ENCODE measurements at regions not wholly inside any gene's neighbourhood (a gene's known extent, or its start where the extent isn't known, plus 50 kb on each side); places are given as distances from the start of the nearest gene placed in this dataset.

GRCh38 chr2:62293490-62294271, 97.8 kb downstream of the B3GNT2 start:
- 10 to 28% (median 18%) methylated on average over 12 to 18 of the region's 18 CpGs for WGBS, 5 donors
- Histone ChIP-seq H3K4me1 (peaks cover 25 to 40% (median 33%) of the 10 kb centered on the region in 4 donors), H3K27me3 (no peaks in the 10 kb centered on the region), H3K4me3 (peak overlapping the region in 1 of 4 donors; percentile 0), H3K27ac (peak overlapping the region; percentile 80 to 91 (median 86)), H3K36me3 (no peaks in the 10 kb centered on the region), H3K9me3 (no peaks in the 10 kb centered on the region)
- DNase-seq: peak; percentile 85 to 93
- intact Hi-C loops (cut with DNase I; ENCODE audit: low total_unique reads): no loop called here
- TF ChIP-seq POLR2AphosphoS5 (IDR thresholded peaks at IDR 0.05) (peak in 2 of 3 donors; percentile 27 to 64), POLR2A (IDR thresholded peaks at IDR 0.05) (no peak)

GRCh38 chr2:62293151-62293489, 97.2 kb downstream of the B3GNT2 start:
- H3K36me3 ChIP-seq: no peaks in the 10 kb centered on the region
- no peaks in the 10 kb centered on the region for H3K9me3 ChIP-seq
- no peak for DNase-seq
- intact Hi-C loops (cut with DNase I; ENCODE audit: low total_unique reads): no loop called here
- H3K4me3 ChIP-seq: no peak overlapping the region
- H3K4me1 ChIP-seq: peaks cover 25 to 41% (median 38%) of the 10 kb centered on the region in 4 donors
- H3K27ac ChIP-seq: peak overlapping the region; percentile 80 to 91 (median 86)
- WGBS, 5 donors: 40 to 76% (median 68%) methylated on average over 5 to 6 of the region's 6 CpGs
- no peaks in the 10 kb centered on the region for H3K27me3 ChIP-seq
- TF ChIP-seq POLR2AphosphoS5 (IDR thresholded peaks at IDR 0.05): no peak

- peak; percentile 53 to 60 for DNase-seq
- peak overlapping the region; percentile 50 to 91 (median 83) for H3K27ac ChIP-seq
- no peaks in the 10 kb centered on the region for H3K36me3 ChIP-seq
- peak overlapping the region in 2 of 4 donors; percentile 12 to 19 for H3K4me3 ChIP-seq
- intact Hi-C loops (cut with DNase I; ENCODE audit: low total_unique reads): no loop called here
- TF ChIP-seq POLR2A (IDR thresholded peaks at IDR 0.05) (no peak), POLR2AphosphoS5 (IDR thresholded peaks at IDR 0.05) (peak in 2 of 3 donors; percentile 48 to 58)
- peaks cover 29 to 42% (median 40%) of the 10 kb centered on the region in 4 donors for H3K4me1 ChIP-seq
- H3K27me3 ChIP-seq: no peaks in the 10 kb centered on the region
- H3K9me3 ChIP-seq: no peaks in the 10 kb centered on the region
- 18 to 32% (median 26%) methylated on average over 4 of the region's 4 CpGs for WGBS, 5 donors
These were observed 96.3 kb downstream of the B3GNT2 start for GRCh38 chr2:62292190-62292589.

GRCh38 chr2:62291517-62292137, 95.7 kb downstream of the B3GNT2 start:
- Histone ChIP-seq H3K27me3 (no peaks in the 10 kb centered on the region), H3K27ac (peak overlapping the region in 4 of 5 donors; percentile 80 to 91 (median 84)), H3K36me3 (no peaks in the 10 kb centered on the region), H3K9me3 (no peaks in the 10 kb centered on the region), H3K4me3 (no peak overlapping the region), H3K4me1 (peaks cover 29 to 41% (median 38%) of the 10 kb centered on the region in 4 donors)
- 84 to 90% (median 84%) methylated on average over 7 of the region's 7 CpGs for WGBS, 5 donors
- TF ChIP-seq EP300 (IDR thresholded peaks at IDR 0.05): no peak
- no peak for TF ChIP-seq CTCF (IDR thresholded peaks at IDR 0.05)
- TF ChIP-seq POLR2A (IDR thresholded peaks at IDR 0.05): no peak
- TF ChIP-seq POLR2AphosphoS5 (IDR thresholded peaks at IDR 0.05): no peak
- no peak for DNase-seq
- intact Hi-C loops (cut with DNase I; ENCODE audit: low total_unique reads): no loop called here

GRCh38 chr2:62291052-62291451, 95.1 kb downstream of the B3GNT2 start:
- H3K4me3 ChIP-seq: no peak overlapping the region
- DNase-seq: no peak
- no peaks in the 10 kb centered on the region for H3K9me3 ChIP-seq
- 85 to 91% (median 87%) methylated on average over 1 of the region's 1 CpG for WGBS, 5 donors
- H3K27me3 ChIP-seq: no peaks in the 10 kb centered on the region
- no peak for TF ChIP-seq POLR2A (IDR thresholded peaks at IDR 0.05)
- no peaks in the 10 kb centered on the region for H3K36me3 ChIP-seq
- H3K27ac ChIP-seq: no peak overlapping the region
- H3K4me1 ChIP-seq: peaks cover 29 to 41% (median 36%) of the 10 kb centered on the region in 4 donors
- intact Hi-C loops (cut with DNase I; ENCODE audit: low total_unique reads): no loop called here

GRCh38 chr2:62287899-62288880, 92.3 kb downstream of the B3GNT2 start:
- peaks cover 17 to 29% (median 22%) of the 10 kb centered on the region in 4 donors for H3K4me1 ChIP-seq
- 42 to 59% (median 50%) methylated on average over 8 of the region's 8 CpGs for WGBS, 5 donors
- no peaks in the 10 kb centered on the region for H3K27me3 ChIP-seq
- H3K4me3 ChIP-seq: no peak overlapping the region
- TF ChIP-seq EP300 (IDR thresholded peaks at IDR 0.05): no peak
- no peak for TF ChIP-seq POLR2AphosphoS5 (IDR thresholded peaks at IDR 0.05)
- no peak for TF ChIP-seq CTCF (IDR thresholded peaks at IDR 0.05)
- TF ChIP-seq POLR2A (IDR thresholded peaks at IDR 0.05): no peak
- no peak overlapping the region for H3K27ac ChIP-seq
- intact Hi-C loops (cut with DNase I; ENCODE audit: low total_unique reads): no loop called here
- peaks cover 5 to 14% (median 11%) of the 10 kb centered on the region in 4 donors for H3K9me3 ChIP-seq
- DNase-seq: peak; percentile 63 to 73
- H3K36me3 ChIP-seq: no peaks in the 10 kb centered on the region

Measured in stomach (tissue), 8 donors.